GM19328 (cell line): ENCODE measurements at regions not wholly inside any gene's neighbourhood (a gene's known extent, or its start where the extent isn't known, plus 50 kb on each side); places are given as distances from the start of the nearest gene placed in this dataset.

Experiments
- ATAC-seq: cut with Tn5 transposase; IDR thresholded peaks from one replicate; pipeline ENCODE4 v1.9.1; 2021; ENCODE audit warnings: mild to moderate bottlenecking, moderate library complexity; ENCODE audit not compliant: unreplicated experiment

DNA sequence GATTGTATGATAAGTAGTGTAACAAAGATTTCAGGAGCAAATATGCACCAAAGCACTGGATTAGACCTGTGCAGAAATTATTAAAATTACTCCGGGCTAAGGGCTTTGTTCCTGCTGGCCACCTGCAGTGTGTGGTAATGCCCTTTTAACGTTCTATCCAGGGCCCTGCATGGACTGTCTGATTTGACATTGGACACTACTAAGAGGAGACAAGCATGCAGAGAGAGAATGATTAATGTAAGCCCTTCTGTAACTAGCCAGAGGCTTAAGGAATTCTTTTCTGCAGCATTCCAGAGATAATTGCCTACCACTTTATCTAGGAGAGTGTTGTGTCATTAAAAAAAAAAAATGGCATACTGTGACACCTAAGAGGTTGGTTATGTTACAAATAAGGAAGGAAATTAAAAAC lies 117.0 kb downstream of the PCDH7 start:
- ATAC-seq: no peak

DNA sequence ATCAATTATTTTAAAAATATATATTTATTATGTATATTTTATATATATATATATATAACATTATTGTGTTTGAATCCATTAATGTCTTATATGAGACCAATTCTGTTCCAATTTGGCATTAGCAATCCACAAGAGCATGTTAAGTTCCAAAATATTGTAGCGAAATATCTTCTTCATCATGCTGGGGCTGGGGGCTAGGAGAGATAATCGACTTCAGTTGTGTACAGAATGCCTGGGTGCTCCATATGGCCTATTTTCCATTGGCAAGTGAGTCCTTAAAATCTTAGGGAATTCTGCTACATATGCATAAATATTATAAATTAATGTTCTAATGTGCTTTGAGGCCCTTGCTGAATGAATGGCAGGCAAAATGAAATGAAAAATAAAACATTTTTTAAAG lies 117.7 kb downstream of the PCDH7 start:
- no peak for ATAC-seq

DNA sequence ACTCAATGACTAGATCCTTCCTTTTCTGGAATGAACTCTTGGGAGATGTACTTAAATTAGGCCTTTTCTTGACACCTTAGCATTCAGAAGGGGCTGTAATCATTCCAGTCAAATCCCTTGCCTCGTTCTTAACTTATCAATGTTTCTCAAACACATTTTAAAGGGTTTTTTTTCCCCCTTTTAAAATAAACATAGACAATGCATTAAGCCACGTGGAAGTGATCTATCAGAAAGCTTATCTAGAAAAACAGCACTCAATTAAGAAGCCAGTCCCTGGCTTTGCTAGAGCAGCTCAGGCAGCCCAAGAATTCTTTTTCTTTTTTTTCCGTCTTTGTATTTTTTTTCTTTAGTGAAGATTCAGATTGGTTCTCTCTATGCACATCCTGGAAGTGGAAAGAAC lies 118.2 kb downstream of the PCDH7 start:
- no peak for ATAC-seq

DNA sequence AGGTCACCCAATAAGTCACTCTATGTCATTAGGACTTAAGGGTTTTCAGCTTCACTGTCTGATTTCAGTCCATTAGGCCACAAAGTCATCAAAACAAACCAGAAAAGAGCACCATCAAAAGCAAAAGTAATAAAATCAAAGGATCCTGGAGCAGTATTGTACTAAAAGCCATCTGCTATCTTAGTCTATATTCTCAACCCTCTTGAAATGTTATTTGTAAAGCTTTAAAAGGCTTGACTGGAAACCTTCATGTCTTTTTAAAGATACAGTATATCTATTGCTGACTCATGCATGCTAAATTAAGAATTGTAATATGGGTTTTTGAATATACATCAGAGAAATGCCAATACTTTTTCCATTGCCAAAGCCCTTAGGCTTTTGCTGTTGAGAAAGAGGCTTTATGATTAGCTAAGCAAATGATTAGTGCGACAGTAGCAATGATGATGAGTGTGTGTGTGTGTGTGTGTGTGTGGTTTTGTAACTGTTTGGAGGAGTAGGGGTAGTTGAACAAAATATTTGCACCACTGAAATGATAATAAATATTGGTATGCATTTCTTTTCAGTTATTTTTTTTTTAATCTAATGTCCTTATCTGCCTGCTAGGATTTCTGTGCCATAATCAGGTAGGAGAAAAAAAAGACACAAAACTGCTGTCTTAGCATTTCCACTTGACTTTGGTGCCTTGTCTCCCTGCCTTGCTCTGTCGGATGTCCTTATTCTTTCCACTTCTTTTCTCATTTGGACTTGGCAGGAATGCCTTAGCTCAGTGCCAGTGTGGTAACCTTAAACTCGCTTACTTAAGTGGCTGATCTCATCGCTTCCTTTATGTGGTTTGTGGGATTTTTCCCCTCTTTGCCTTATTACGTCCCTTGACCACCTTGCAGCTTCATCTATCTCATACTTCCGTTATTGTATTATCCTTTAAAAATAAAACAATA lies 119.7 kb downstream of the PCDH7 start:
- no peak for ATAC-seq

DNA sequence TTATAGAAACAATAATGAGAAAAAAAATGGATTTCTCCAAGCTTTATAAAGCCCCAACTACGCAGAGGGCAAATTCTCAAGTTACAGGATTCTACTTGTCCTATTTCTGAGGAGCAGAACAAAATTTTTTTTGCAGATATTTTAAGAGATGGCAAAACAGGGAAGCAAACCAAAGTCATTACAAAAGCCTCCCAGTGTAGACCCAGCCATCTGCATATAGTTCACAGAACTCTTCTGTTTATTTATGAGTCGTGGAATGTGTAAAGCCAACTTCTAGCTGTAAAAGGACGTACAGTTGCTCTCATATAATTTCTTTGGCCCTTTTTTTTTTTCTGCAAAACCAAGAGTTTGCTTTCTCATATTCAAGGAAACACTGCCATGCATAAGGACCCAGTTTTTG lies 120.4 kb downstream of the PCDH7 start:
- no peak for ATAC-seq

DNA sequence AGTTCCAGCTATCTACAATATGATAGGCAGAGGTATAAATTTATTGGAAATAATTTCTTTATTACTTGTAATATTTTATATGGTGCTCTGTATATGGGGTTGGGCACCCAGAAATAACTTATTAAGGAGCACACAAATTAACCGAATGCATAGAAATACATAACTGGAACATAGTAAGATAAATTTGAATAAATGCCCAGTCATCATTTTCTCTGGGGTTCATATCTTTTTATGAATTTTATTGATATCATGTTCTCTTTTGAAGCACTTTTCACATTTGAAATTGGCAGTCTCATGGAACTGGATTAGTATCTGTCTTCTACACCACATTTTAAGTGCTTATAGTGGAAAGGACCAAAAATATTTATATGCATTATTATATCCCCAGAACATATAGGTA lies 122.0 kb downstream of the PCDH7 start:
- no peak for ATAC-seq

DNA sequence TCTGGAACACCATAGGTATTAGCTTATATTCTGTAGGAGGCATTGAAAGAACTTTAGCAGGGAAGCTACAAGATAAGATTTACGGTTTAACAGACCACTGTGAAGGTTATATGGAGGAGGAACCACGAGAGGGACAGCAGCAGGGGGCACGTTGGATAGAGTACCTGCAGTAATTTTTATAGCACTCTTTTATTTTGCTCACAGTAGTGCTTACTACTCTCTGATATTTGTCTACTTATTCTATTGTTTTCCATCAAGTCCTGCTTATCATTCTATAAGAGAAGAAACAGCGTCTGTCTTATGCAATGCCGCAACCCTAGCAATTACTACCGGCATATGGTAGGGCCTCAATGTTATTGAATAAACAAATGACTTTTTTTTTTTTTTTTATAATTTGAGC lies 122.5 kb downstream of the PCDH7 start:
- no peak for ATAC-seq

DNA sequence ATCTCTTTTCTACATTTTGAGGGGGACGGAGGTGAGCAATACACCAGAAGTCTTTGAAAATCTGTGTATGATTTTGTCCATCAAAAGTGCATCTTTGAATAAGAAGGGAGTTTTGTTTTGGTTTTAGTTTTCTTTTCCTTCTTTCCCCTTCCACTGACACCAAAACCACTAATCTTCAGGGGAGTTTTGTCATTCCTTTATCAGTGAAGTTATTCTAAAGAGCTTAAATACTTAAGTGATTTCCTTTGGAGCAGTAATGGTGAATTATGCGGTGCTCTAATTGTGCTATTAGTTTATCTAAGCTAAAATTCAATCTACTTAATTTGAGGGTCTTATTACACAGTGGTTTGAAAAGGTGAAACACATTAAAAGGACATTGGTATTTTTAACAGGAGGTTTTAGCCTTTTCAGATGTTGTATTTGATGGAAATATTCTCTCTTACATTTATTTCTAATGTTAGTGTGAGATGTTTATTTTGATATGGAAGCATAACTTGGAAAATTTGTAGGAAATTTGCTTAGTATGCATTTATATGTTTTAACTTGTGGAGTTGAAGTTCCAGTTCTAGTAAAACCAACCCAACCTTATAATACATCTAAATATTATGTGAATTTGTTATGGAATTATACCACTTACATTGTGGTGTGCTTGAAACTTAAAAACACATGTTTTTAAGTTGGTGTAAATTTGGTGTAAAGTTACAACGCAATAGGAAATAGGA lies 124.9 kb downstream of the PCDH7 start:
- no peak for ATAC-seq

DNA sequence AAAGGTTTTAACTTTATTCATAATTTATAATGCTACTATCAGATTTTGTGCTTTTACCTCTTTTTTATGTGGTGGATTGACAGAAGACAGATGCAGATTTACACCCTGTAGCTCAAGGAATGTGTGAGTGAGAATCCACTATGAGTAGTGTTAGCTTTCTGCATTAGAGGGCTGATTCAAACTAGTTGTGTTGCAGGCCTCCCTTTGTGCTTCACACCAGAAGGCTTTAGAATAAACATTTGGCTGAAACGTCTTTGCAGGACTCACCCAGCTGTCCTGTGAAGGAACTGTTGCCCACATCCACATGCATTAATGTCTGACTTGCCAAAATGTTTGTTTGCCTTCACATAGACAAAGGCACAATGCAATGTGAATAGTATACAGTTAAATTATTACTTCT lies 127.0 kb downstream of the PCDH7 start:
- no peak for ATAC-seq

DNA sequence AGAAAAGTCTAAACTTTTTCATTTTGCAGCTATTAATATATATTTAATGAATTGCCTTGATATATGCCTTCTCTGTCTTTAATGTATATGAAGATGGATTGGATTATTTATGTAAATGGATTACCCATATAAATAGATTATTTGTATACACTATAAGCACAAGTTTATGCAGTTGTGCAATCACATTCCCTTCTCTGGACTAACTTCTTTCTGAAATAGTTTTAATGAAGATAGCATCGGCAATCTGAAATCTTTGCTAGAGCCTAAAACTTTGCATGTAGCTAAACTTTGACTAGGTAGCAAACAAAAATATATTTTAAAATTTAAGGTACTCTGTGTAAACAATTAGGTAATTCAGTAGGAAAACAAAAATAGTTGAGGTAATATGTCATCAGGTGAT lies 127.8 kb downstream of the PCDH7 start:
- ATAC-seq: no peak

DNA sequence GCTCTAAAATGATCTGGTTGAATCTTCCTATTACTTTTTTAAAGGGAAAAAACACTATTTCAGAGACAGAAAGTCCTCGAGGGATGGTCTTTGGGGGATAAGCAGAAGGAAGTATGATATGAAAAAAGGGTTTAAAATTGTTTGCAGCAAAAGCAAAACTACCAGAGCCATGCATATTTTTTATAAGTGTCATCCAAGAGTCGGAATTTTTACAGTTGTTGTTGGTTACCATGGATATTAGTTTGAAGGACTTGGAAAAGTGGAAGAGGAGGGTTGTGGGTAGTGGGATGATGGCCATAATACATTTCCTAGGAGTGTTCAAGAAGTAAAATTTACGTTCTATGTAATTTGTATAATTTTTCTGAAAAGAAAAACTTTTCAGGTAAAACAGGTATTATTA lies 134.4 kb downstream of the PCDH7 start:
- ATAC-seq: no peak

DNA sequence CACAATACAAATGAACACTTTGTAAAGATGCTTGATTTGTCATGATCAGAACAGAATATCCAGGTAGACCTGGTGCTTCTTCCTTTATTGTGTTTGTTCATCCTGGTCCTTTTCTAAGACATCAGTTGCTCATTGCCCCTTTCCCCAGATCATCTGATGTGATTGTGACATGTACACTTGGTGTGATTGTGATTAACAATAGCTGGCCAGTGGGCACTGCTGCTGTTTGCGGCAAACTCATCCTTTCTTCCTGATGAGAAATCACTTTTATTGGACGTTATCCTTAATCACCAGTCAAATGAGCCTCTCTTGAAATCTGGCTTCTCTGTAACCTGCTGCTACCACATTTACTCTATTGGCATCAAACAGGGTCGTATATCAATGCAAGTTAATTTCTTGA lies 135.1 kb downstream of the PCDH7 start:
- no peak for ATAC-seq

DNA sequence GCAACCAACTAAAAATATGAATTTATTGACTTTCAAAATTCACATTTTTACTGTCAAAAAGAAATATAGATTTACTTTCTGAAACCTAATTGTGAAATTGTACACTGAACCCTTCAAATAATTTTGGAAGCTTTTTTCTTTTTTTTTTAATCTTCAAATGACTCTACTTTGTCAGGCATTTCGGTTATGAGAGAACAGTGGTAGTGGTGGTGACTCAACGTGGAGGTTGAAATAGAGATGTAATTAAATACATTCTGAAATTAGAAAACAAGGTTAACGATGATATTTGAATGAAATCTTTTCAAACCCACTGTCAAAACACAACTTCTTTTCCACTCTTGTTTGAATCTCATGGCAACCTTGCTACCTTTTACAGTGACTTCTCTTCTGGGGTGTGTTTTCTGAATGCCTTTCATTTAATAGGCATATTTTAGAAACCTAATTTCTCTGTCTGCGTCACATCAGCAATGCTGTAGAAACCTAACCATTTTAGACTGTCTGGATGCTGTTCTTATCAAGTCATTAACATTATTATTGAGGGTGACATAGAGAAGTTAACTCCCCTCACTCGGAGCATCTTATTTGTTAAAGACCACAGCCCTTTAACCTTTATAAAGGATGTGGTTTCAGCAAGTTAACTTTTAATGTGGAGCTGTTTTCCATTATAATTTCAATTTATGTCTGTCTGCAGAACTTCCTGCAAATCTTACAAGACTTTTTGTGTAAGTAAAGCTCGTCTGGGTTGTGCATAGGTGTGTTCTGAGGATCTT lies 136.8 kb downstream of the PCDH7 start:
- ATAC-seq: no peak

DNA sequence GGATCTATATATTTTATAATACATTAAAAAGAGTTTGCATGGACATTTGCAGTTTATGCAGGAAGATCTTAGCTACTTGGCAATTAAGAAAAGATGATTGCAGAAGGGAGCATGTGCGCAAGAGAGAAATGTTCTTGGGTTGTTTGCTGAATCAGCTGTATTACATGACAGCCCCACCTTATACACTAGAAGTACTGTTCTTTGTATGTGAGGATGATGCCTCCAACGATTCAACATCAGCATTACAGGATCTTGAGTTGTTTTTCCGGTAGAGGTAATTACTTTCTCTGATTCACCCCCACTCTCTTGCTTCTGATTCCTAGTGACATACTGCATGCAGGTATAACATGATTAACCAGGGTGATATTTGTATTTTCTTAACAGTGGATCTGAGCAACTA lies 140.8 kb downstream of the PCDH7 start:
- ATAC-seq: no peak

DNA sequence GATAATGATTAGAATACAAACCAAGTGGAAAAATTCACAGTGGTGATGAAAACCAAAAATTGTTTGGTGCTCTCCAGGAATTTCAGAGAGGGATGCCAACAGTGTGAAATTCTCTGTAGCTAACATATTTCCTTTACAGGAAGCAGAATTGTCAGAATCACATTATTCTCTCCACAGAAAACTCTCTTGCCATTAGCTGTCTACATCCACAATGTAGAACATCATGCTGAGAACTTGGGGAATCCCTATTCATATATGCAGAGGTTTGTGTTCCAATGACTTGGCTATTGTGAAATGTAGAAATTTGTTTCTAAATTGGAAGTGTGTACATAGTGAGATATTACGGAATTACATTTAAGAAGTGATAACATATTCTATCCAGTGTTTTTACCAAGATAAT lies 142.0 kb downstream of the PCDH7 start:
- no peak for ATAC-seq

DNA sequence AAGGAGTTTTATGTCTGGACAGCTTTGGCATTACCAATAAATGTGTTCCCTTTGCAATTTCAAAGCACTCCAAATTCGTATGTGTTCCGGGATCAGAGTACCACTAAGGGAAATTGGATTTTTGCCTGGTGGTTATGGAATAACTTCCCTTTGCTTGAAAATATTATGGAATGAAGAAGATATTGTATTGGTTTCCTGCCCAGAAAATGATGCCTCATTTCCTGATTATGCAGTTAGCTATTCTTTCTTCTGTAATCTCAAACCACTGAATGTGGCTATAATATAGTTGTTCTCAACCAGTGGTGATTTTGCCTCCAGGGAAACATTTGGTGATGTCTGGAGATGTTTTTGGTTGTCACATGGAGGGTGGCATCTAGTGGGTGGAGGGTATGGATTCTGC lies 142.9 kb downstream of the PCDH7 start:
- ATAC-seq: no peak

DNA sequence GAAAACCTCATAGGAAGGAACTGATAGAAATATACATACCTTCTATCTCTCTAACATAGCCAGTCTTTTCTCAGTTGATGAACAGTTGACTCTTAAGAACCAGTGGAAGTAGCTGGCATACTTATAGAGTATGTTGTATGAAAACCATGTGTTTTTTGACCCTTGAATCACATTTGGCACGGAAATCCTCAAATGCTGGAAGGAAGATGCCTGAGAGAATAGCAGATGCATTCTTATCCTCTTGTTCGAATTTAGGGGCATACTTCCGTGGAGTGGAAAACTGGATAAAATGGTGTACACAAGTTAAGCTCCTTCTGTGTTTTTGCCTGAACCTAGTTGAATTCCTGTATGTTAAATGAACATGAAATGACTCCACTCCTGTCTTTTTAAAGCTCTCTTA lies 145.5 kb downstream of the PCDH7 start:
- ATAC-seq: no peak

DNA sequence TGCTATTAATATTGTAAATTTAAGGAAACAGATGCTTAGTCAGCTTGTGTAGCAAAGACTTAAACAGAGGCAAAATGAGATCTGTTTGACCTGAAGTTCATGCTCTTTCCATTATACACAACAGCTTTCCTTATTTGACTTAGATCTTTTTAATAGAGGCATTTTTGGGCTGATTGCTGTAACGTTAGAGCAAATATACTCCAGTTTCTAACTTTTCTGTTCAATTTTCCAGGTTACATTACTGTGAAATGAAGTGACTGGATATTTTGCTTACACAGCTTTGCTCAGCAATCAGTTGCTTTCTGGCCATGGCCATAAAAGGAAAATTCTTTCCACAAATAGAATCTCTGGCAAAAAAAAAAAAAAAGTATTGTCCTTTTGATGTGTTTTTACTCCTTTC lies 146.2 kb downstream of the PCDH7 start:
- no peak for ATAC-seq

DNA sequence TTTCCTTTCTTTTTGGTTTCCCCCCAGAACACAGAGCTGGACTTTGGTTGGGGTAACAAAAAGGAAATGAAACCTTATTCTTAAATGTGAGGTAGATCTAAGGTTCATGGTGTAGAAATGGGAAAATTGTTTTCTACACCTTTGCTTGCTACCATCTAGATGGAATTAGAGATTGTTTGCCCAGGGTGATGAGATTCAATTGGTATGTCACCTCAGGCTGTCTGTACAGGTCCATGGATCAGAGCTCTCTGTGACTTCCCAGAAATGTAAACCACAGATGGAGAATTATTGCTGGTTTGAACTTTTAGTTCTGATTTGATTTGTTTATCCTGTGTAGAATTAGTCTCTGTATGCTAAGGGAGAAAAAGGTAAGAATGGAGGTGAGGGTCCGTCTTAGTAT lies 146.7 kb downstream of the PCDH7 start:
- ATAC-seq: no peak

DNA sequence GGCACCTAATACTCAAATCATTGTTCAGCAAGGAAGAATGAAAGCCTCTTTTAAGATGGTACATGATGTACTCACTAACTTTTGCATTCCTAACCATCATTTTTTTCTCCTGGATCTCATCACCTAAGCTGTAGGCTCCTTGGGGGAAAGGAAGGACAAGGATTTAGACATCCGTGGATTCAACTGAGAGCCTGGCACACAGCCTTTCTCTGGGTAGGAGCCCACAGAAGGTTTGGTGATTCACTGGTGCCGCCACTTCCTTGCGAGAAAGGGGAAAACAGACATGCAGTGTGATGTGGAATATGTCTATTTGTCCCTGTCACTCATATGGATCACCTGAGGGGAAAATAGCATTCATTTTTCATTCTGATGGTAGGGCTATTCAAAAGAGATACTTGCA lies 147.3 kb downstream of the PCDH7 start:
- ATAC-seq: no peak

DNA sequence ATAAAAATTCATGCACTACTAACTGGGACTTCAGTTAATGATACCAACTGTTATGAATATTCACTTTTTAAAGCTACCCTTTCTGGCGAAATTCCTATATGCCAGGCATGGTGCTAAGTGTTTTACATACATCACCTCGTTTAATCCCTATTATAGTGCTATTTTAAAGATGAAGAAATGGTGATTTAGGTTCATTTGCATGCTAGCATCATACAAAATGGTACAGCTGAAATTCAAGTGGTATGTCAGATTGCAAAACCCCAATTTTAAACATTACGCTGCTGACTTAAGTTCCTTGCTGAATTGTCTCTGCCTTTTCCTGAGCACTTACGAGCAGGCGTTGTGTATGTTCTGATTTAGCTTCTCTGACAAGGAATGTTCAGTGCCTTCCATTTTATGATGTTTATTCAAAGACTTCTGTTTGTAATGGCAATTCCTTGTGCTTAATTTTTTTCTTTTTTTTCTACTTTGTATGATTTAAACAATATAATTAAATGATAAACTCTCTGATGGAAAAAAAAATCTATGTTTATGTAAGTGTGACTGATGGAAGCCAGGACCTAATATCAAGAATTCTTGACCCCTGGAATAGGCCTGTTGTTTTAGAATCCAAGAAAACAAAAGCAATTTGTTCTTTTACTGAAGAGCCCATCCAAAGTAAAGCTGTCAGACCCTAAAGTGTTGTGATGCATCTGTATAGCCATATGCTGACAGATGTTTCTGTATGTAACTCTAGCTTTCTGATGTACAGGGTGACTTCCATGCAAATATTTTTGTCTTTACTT lies 148.1 kb downstream of the PCDH7 start:
- ATAC-seq: no peak
